GM12878 (cell line): ENCODE measurements at regions not wholly inside any gene's neighbourhood (a gene's known extent, or its start where the extent isn't known, plus 50 kb on each side); places are given as distances from the start of the nearest gene placed in this dataset.

Experiments used
- ATAC-seq: fragments of 200-7000 bp; cut with Tn5 transposase; 3 replicates; pipeline ENCODE4 v1.9.1; 2020; ENCODE audit warnings: mild to moderate bottlenecking, moderate library complexity
- BruUV-seq: library from RNA; stranded (reverse); fragments of 400-500 nt; replicated peaks from 2 replicates; lab custom pipeline; 2021; lab: Mats Ljungman, UMichigan
- CTCF ChIA-PET: fragments of 300-600 bp; sonication (Branson Sonifier 250); formaldehyde crosslinking; extraction: SDS; loops from one replicate; lab custom pipeline; 2021; ENCODE audit warnings: inconsistent platforms; lab: Yijun Ruan, JAX
- POLR2A ChIA-PET: fragments of 350-600 bp; formaldehyde crosslinking; extraction: SDS; loops from one replicate; lab custom pipeline; 2021; ENCODE audit warnings: inconsistent platforms; lab: Charles Lee
- RAD21 ChIA-PET: fragments of 300-600 bp; sonication (Branson Sonifier 250); formaldehyde crosslinking; loops from one replicate; lab custom pipeline; 2023; ENCODE audit warnings: antibody characterized with exemption; ENCODE audit not compliant: unreplicated experiment; lab: Charles Lee
- SMC1A ChIA-PET: fragments of 300-600 bp; sonication (Branson Sonifier 250); formaldehyde crosslinking; loops from one replicate; lab custom pipeline; 2023; ENCODE audit not compliant: unreplicated experiment, uncharacterized antibody; lab: Charles Lee
- DNase-seq: peaks from one replicate; pipeline ENCODE4 v3.0.0-alpha.2; 2011; ENCODE audit warnings: low read depth, low spot score
- FAIRE-seq: peaks from 3 replicates; lab custom pipeline; 2011; peaks lifted over from hg19 to GRCh38; lab: Jason Lieb, UNC
- H2AFZ ChIP-seq: 2 replicates; pipeline ENCODE4 v1.6.0; 2011; ENCODE audit warnings: low read depth, low read length, control low read depth; ENCODE audit not compliant: control insufficient read depth
- H3K27ac ChIP-seq: 2 replicates; pipeline ENCODE4 v1.5.1; 2011; ENCODE audit warnings: control low read depth; ENCODE audit not compliant: control insufficient read depth, insufficient read depth
- H3K27me3 ChIP-seq, 2 experiments: replicated peaks in 1 of 2; 2 replicates each; pipeline versions ENCODE4 v1.6.0 to v1.6.1; 2011; ENCODE audit warnings: low read length in 1 of 2; ENCODE audit not compliant: control insufficient read depth in 2 of 2, insufficient read depth in 2 of 2
- H3K36me3 ChIP-seq, 2 experiments: 2 replicates each; pipeline ENCODE4 v1.5.1; 2011; ENCODE audit warnings: low read length in 1 of 2; ENCODE audit not compliant: control insufficient read depth in 2 of 2, insufficient read depth in 2 of 2
- H3K4me1 ChIP-seq: 2 replicates; pipeline ENCODE4 v1.6.1; 2011; ENCODE audit warnings: mild to moderate bottlenecking, low read length, moderate library complexity, mixed read lengths; ENCODE audit not compliant: control insufficient read depth, insufficient read depth
- H3K4me2 ChIP-seq: 2 replicates; pipeline ENCODE4 v1.6.0; 2011; ENCODE audit warnings: control low read depth; ENCODE audit not compliant: control insufficient read depth, insufficient read depth
- H3K4me3 ChIP-seq: fragments of 200-600 bp; sonication (generic); 2 replicates; pipeline ENCODE4 v1.5.1; 2016
- H3K79me2 ChIP-seq: 2 replicates; pipeline ENCODE4 v1.6.0; 2011; ENCODE audit warnings: low read length; ENCODE audit not compliant: control insufficient read depth, insufficient read depth
- H3K9ac ChIP-seq: 2 replicates; pipeline ENCODE4 v1.8.0; 2011; ENCODE audit warnings: low read length, control low read depth, mixed read lengths; ENCODE audit not compliant: control insufficient read depth, insufficient read depth
- H3K9me3 ChIP-seq: replicated peaks from 3 replicates; pipeline ENCODE4 v1.5.1; 2011; ENCODE audit warnings: mild to moderate bottlenecking, low read length; ENCODE audit not compliant: control insufficient read depth, insufficient read depth
- H4K20me1 ChIP-seq: 2 replicates; pipeline ENCODE4 v1.6.0; 2011; ENCODE audit not compliant: control insufficient read depth, insufficient read depth
- BCL11A ChIP-seq: IDR thresholded peaks from 2 replicates; pipeline ENCODE4 v1.6.1; 2011; ENCODE audit warnings: low read depth, low read length
- CEBPB ChIP-seq, 2 experiments: fragments of 150-350 bp in 1 of 2; IDR thresholded peaks; 2 replicates each; pipeline ENCODE4 v1.6.1; 2012 to 2014; ENCODE audit warnings: low read depth in 2 of 2, low read length in 2 of 2, borderline replicate concordance in 1 of 2, inconsistent platforms in 1 of 2
- E2F8 ChIP-seq: fragments of 450-650 bp; IDR thresholded peaks from 2 replicates; pipeline ENCODE4 v1.6.1; 2018; ENCODE audit warnings: mild to moderate bottlenecking, low read depth, moderate library complexity; ENCODE audit not compliant: partially characterized antibody
- ELK1 ChIP-seq: IDR thresholded peaks from 2 replicates; pipeline ENCODE4 v1.6.1; 2012; ENCODE audit warnings: low read depth, low read length, improper control_type of control experiment
- FOS ChIP-seq: IDR thresholded peaks from 3 replicates; pipeline ENCODE4 v1.6.1; 2011; ENCODE audit warnings: borderline replicate concordance; ENCODE audit not compliant: insufficient read length; ENCODE audit errors: extremely low read depth
- HDAC2 ChIP-seq: fragments of 200-600 bp; sonication (generic); IDR thresholded peaks from 2 replicates; pipeline ENCODE4 v1.6.1; 2017
- KAT2A ChIP-seq: conservative IDR thresholded peaks from 2 replicates; pipeline ENCODE4 v1.6.1; 2011; ENCODE audit warnings: low read depth, low read length; ENCODE audit not compliant: control insufficient read depth
- LARP7 ChIP-seq: fragments of 450-650 bp; IDR thresholded peaks from 2 replicates; pipeline ENCODE4 v1.6.1; 2017; ENCODE audit warnings: mild to moderate bottlenecking
- RBBP5 ChIP-seq: fragments of 200-600 bp; sonication (generic); conservative IDR thresholded peaks from 2 replicates; pipeline ENCODE4 v1.6.1; 2016
- ZBTB4 ChIP-seq: fragments of 450-650 bp; formaldehyde crosslinking; IDR thresholded peaks from 2 replicates; pipeline ENCODE4 v1.4.0; 2022; ENCODE audit warnings: mild to moderate bottlenecking, moderate library complexity
- ZBTB40 ChIP-seq: fragments of 450-650 bp; IDR thresholded peaks from 2 replicates; pipeline ENCODE4 v1.6.1; 2016; ENCODE audit warnings: mild to moderate bottlenecking, moderate library complexity, borderline replicate concordance
- ZNF24 ChIP-seq: fragments of 450-650 bp; IDR thresholded peaks from 2 replicates; pipeline ENCODE4 v1.6.1; 2017; ENCODE audit warnings: antibody characterized with exemption, mild to moderate bottlenecking
- WGBS: methylation state at CpG from one replicate; pipeline ENCODE4 v1.1.6; 2016; ENCODE audit warnings: low lambda C conversion rate; ENCODE audit not compliant: insufficient replicate concordance, insufficient coverage; ENCODE audit errors: missing lambda C conversion rate; 5-methylcytosine and 5-hydroxymethylcytosine counted together
- in situ Hi-C: fragments of 300-500 bp; cut with MboI; formaldehyde crosslinking; loops from 9 replicates; pipeline ENCODE4 v1.14.3; 2018; ENCODE audit warnings: mixed read lengths
- intact Hi-C: fragments of 100-400 bp; cut with micrococcal nuclease; formaldehyde crosslinking; loops from one replicate; pipeline ENCODE4 v1.14.2; 2022; ENCODE audit not compliant: unreplicated experiment

- peaks cover 0 to 2% of the 10 kb centered on the region in 2 experiments; a peak in 3 of 4 replicates for H3K36me3 ChIP-seq
- no peak for FAIRE-seq
- H3K79me2 ChIP-seq: peaks cover 6% of the 10 kb centered on the region
- WGBS: 90% methylated on average over 6 of the region's 6 CpGs
- H3K9me3 ChIP-seq: no peaks in the 10 kb centered on the region
- ChIA-PET RAD21 (interaction anchor here (1.0 kb wide), 1 partner anchor 54 kb away, joined by 5 read pairs; no protein-coding TSS in a partner anchor), SMC1A (interaction anchor here (0.9 to 1.4 kb wide), 4 partner anchors 17 to 55 kb away, joined by 3 to 6 read pairs (median 4); no protein-coding TSS in a partner anchor), CTCF (interaction anchor here (0.6 to 1.6 kb wide), 5 partner anchors 16 to 976 kb away, joined by 3 to 5 read pairs (median 3); no protein-coding TSS in a partner anchor), POLR2A (interaction anchor here (0.6 to 1.1 kb wide), 2 partner anchors 17 to 392 kb away, joined by 3 to 5 read pairs; no protein-coding TSS in a partner anchor)
- DNase-seq: no peak
- no peaks in the 10 kb centered on the region for H4K20me1 ChIP-seq
- in situ Hi-C loops (no loop called here), intact Hi-C loops (no loop called here)
- H3K4me2 ChIP-seq: no peak overlapping the region
- no peak; the same call in 2 of the 3 replicates for ATAC-seq
- BruUV-seq: no TSS peak
- H3K9ac ChIP-seq: no peak overlapping the region
- no peak overlapping the region for H3K27ac ChIP-seq
- H3K4me3 ChIP-seq: no peak overlapping the region
- H2AFZ ChIP-seq: no peak overlapping the region
- no peaks in the 10 kb centered on the region for H3K4me1 ChIP-seq
- H3K27me3 ChIP-seq: no peaks in the 10 kb centered on the region
- TF ChIP-seq CEBPB (IDR thresholded peaks at IDR 0.05; ENCODE audit: borderline replicate concordance in 1 of 2, low read depth in 2 of 2, low read length in 2 of 2) (no peak), ELK1 (no peak), HDAC2 (no peak), FOS (no peak), ZBTB4 (no peak), ZNF24 (no peak), ZBTB40 (no peak), KAT2A (no peak), E2F8 (no peak), RBBP5 (no peak), BCL11A (no peak), LARP7 (no peak)
Observed at GRCh38 chr2:11920993-11921583, 174.7 kb downstream of the LPIN1 start.
